RWPE2 (cell line): ENCODE measurements at regions not wholly inside any gene's neighbourhood (a gene's known extent, or its start where the extent isn't known, plus 50 kb on each side); places are given as distances from the start of the nearest gene placed in this dataset.

Experiments
- ATAC-seq: fragments of 200-7000 bp; cut with Tn5 transposase; 3 replicates; pipeline ENCODE4 v1.9.1; 2021; ENCODE audit warnings: low read depth
- DNase-seq: peaks from one replicate; pipeline ENCODE4 v3.0.0-alpha.2; 2020; ENCODE audit warnings: low spot score
- H3K27ac ChIP-seq: fragments of 450-650 bp; 2 replicates; pipeline ENCODE4 v1.5.1; 2017; ENCODE audit warnings: mild to moderate bottlenecking; ENCODE audit not compliant: poor library complexity, severe bottlenecking
- H3K27me3 ChIP-seq: fragments of 250-450 bp; sonication (Bioruptor Pico); 2 replicates; pipeline ENCODE4 v1.5.1; 2021; ENCODE audit warnings: mild to moderate bottlenecking, moderate library complexity; ENCODE audit not compliant: insufficient read depth, poor library complexity, severe bottlenecking
- H3K36me3 ChIP-seq: fragments of 250-450 bp; sonication (Bioruptor Pico); 2 replicates; pipeline ENCODE4 v1.5.1; 2020; ENCODE audit warnings: low read depth, mild to moderate bottlenecking, moderate library complexity
- H3K4me1 ChIP-seq: fragments of 250-450 bp; sonication (Bioruptor Pico); 2 replicates; pipeline ENCODE4 v1.5.1; 2021; ENCODE audit warnings: mild to moderate bottlenecking, moderate library complexity; ENCODE audit not compliant: insufficient read depth, poor library complexity, severe bottlenecking
- H3K4me3 ChIP-seq: fragments of 250-450 bp; sonication (Bioruptor Pico); 2 replicates; pipeline ENCODE4 v1.5.1; 2021; ENCODE audit warnings: mild to moderate bottlenecking, moderate library complexity; ENCODE audit not compliant: severe bottlenecking
- H3K9me3 ChIP-seq: fragments of 250-450 bp; sonication (Bioruptor Pico); 2 replicates; pipeline ENCODE4 v1.5.1; 2021; ENCODE audit warnings: mild to moderate bottlenecking, moderate library complexity; ENCODE audit not compliant: severe bottlenecking
- CTCF ChIP-seq: fragments of 450-650 bp; IDR thresholded peaks from one replicate; pipeline ENCODE4 v1.5.1; 2017; ENCODE audit warnings: mild to moderate bottlenecking, moderate library complexity; ENCODE audit not compliant: poor library complexity, severe bottlenecking

GRCh38 chr1:104624538-104624937 is 874.8 kb downstream of the AMY1C start:
- Histone ChIP-seq H3K36me3 (no peaks in the 10 kb centered on the region), H3K4me3 (no peak overlapping the region), H3K27ac (no peak overlapping the region), H3K9me3 (no peaks in the 10 kb centered on the region), H3K27me3 (peaks cover 8% of the 10 kb centered on the region), H3K4me1 (no peaks in the 10 kb centered on the region)
- ATAC-seq, result no peak
- no peak for DNase-seq
- no peak for TF ChIP-seq CTCF

GRCh38 chr1:104629589-104629988 is 879.9 kb downstream of the AMY1C start:
- Histone ChIP-seq H3K4me3 (no peak overlapping the region), H3K27me3 (peaks cover 8% of the 10 kb centered on the region), H3K9me3 (no peaks in the 10 kb centered on the region), H3K27ac (no peak overlapping the region), H3K4me1 (no peaks in the 10 kb centered on the region), H3K36me3 (no peaks in the 10 kb centered on the region)
- DNase-seq, result no peak
- no peak for TF ChIP-seq CTCF
- no peak for ATAC-seq

- no peak for DNase-seq
- H3K36me3 ChIP-seq, result no peaks in the 10 kb centered on the region
- H3K4me1 ChIP-seq, result no peaks in the 10 kb centered on the region
- H3K4me3 ChIP-seq, result no peak overlapping the region
- no peak overlapping the region for H3K27ac ChIP-seq
- no peak for ATAC-seq
- peaks cover under 1% of the 10 kb centered on the region for H3K27me3 ChIP-seq
- TF ChIP-seq CTCF, result no peak
- no peaks in the 10 kb centered on the region for H3K9me3 ChIP-seq
Observed at GRCh38 chr1:104630567-104631149, 881.0 kb downstream of the AMY1C start.

DNA sequence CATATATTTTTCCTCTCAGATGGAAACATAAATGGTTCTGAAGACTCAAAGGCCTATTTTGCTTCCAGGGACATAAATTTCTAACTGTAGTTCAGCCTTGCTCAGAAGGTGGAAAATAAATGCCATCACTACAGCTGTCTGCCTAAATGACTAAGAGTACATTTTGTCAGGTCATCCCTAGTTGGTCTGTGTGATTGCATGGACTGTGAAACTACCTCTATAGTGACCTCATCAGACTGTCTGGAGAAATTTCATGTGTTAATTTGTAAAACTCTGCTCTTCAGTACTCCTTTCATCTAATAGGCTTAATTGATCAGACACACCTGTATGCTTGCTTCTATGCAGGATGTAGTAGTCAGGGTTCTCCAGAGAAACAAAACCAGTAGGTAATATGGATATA is 886.9 kb downstream of the AMY1C start:
- DNase-seq (no peak), ATAC-seq (peak; percentile 63; the same call in 2 of the 3 replicates)
- H3K27me3 ChIP-seq, result peaks cover 6% of the 10 kb centered on the region
- TF ChIP-seq CTCF, result peak; percentile 16
- H3K4me3 ChIP-seq, result no peak overlapping the region
- H3K4me1 ChIP-seq, result no peaks in the 10 kb centered on the region
- no peaks in the 10 kb centered on the region for H3K36me3 ChIP-seq
- no peak overlapping the region for H3K27ac ChIP-seq
- no peaks in the 10 kb centered on the region for H3K9me3 ChIP-seq

GRCh38 chr1:104646233-104646632 is 896.5 kb downstream of the AMY1C start:
- Histone ChIP-seq H3K36me3 (no peaks in the 10 kb centered on the region), H3K4me1 (no peaks in the 10 kb centered on the region), H3K27ac (no peak overlapping the region), H3K9me3 (no peaks in the 10 kb centered on the region), H3K27me3 (no peaks in the 10 kb centered on the region), H3K4me3 (no peak overlapping the region)
- DNase-seq (no peak), ATAC-seq (no peak)
- TF ChIP-seq CTCF, result no peak
